ENCODE measurements at regions not wholly inside any gene's neighbourhood (a gene's known extent, or its start where the extent isn't known, plus 50 kb on each side); places are given as distances from the start of the nearest gene placed in this dataset.
"Not testable (repeated sequence)": the region's sequence is repeated elsewhere in the genome, so short reads cannot be mapped to it uniquely, and the experiment has no call there.

GRCh38 chr5:145446875-145447274, 388.3 kb downstream of the PRELID2 start:
- DNase-seq, result not testable (repeated sequence)

- DNase-seq, result no peak
Observed at GRCh38 chr5:145446412-145446811, 388.7 kb downstream of the PRELID2 start.

- no peak for DNase-seq
Observed at GRCh38 chr5:145445027-145445426, 390.1 kb downstream of the PRELID2 start.

GRCh38 chr5:145443964-145444363, 391.2 kb downstream of the PRELID2 start:
- no peak for DNase-seq

- no peak for DNase-seq
Observed at GRCh38 chr5:145443366-145443765, 391.8 kb downstream of the PRELID2 start.

- not testable (repeated sequence) for DNase-seq
Observed at GRCh38 chr5:145442661-145443060, 392.5 kb downstream of the PRELID2 start.

GRCh38 chr5:145441228-145441627, 393.9 kb downstream of the PRELID2 start:
- no peak for DNase-seq

GRCh38 chr5:145437627-145438026, 397.5 kb downstream of the PRELID2 start:
- no peak for DNase-seq

GRCh38 chr5:145433077-145433476, 402.1 kb downstream of the PRELID2 start:
- no peak for DNase-seq

- no peak for DNase-seq
Observed at GRCh38 chr5:145429170-145429569, 406.0 kb downstream of the PRELID2 start.

GRCh38 chr5:145408048-145408341, 427.1 kb downstream of the PRELID2 start:
- DNase-seq, result no peak

- no peak for DNase-seq
Observed at GRCh38 chr5:145407300-145408047, 427.7 kb downstream of the PRELID2 start.

- no peak for DNase-seq
Observed at GRCh38 chr5:145403992-145404391, 431.1 kb downstream of the PRELID2 start.

- no peak for DNase-seq
Observed at GRCh38 chr5:145396888-145397287, 438.3 kb downstream of the PRELID2 start.

GRCh38 chr5:145395151-145395550, 440.0 kb downstream of the PRELID2 start:
- not testable (repeated sequence) for DNase-seq

GRCh38 chr5:145393426-145393825, 441.7 kb downstream of the PRELID2 start:
- DNase-seq, result no peak

GRCh38 chr5:145389047-145389446, 446.1 kb downstream of the PRELID2 start:
- no peak for DNase-seq

- DNase-seq, result no peak
Observed at GRCh38 chr5:145385276-145385675, 449.9 kb downstream of the PRELID2 start.

- no peak for DNase-seq
Observed at GRCh38 chr5:145378226-145378625, 456.9 kb downstream of the PRELID2 start.

- no peak for DNase-seq
Observed at GRCh38 chr5:145375521-145375920, 459.6 kb downstream of the PRELID2 start.

GRCh38 chr5:145365464-145365863, 469.7 kb downstream of the PRELID2 start:
- no peak for DNase-seq

- DNase-seq, result no peak
Observed at GRCh38 chr5:145362266-145362665, 472.9 kb downstream of the PRELID2 start.

GRCh38 chr5:145360936-145361335, 474.2 kb downstream of the PRELID2 start:
- no peak for DNase-seq

- DNase-seq, result no peak
Observed at GRCh38 chr5:145350513-145350912, 484.6 kb downstream of the PRELID2 start.

- DNase-seq, result no peak
Observed at GRCh38 chr5:145347026-145347616, 488.0 kb downstream of the PRELID2 start.
